ENCODE measurements at regions not wholly inside any gene's neighbourhood (a gene's known extent, or its start where the extent isn't known, plus 50 kb on each side); places are given as distances from the start of the nearest gene placed in this dataset.

DNA sequence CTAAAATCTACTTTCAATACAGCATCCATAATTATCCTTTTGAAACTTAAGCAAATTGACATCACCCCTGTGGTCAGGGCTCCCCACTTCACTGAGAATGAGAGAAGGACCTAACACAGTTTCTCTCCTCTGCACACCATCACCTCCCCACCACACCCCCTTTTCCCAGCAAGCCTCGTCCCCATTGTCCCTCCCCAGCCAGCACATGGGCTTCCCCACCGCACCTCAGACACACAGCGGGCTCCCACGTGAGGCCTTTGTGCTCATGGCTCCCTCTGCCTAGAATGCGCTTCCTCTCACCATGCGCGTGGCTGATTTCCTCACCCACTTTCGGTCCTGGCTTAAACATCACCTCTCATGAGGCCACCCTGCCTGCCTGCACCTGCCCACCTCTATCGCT lies 639.0 kb upstream of the FRG1 start:
- Histone ChIP-seq H3K4me1 (ENCODE audit: control insufficient read depth, insufficient read depth, low read length) (no peaks in the 10 kb centered on the region), H3K27ac (ENCODE audit: low read length) (no peak overlapping the region), H3K9me3 (replicated peaks; ENCODE audit: control insufficient read depth, low read depth, low read length) (no peaks in the 10 kb centered on the region), H3K4me3 (ENCODE audit: low read length) (no peak overlapping the region), H3K27me3 (ENCODE audit: control insufficient read depth, insufficient read depth, low read length) (no peaks in the 10 kb centered on the region), H3K36me3 (ENCODE audit: control insufficient read depth, insufficient read depth, low read length) (no peaks in the 10 kb centered on the region)
- DNase-seq, result no peak
- WGBS (ENCODE audit: insufficient coverage), result 90% methylated on average over 8 of the region's 9 CpGs

DNA sequence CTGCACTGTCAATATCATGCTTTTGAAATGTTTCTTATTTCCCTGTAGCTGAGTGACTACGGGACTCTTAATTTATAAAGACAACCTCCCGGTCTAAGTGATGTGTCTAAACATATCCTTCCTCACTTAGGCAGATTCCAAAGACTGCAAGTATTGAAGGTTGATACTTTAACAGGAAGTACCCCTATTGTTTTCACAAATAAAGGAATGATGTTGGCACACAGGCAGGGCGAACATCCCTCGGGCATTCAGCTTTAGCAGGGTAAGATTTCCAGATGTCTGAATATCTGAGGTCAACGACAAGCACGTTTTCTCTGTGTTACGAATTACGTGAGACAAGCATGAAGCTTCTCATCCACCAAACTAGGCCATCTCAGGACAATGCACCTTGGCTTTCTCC lies 638.0 kb upstream of the FRG1 start:
- no peaks in the 10 kb centered on the region for H3K4me1 ChIP-seq (ENCODE audit: control insufficient read depth, insufficient read depth, low read length)
- DNase-seq, result peak; percentile 25
- no peaks in the 10 kb centered on the region for H3K9me3 ChIP-seq (replicated peaks; ENCODE audit: control insufficient read depth, low read depth, low read length)
- no peak overlapping the region for H3K4me3 ChIP-seq (ENCODE audit: low read length)
- no peaks in the 10 kb centered on the region for H3K27me3 ChIP-seq (ENCODE audit: control insufficient read depth, insufficient read depth, low read length)
- H3K27ac ChIP-seq (ENCODE audit: low read length), result peak overlapping the region; percentile 6
- WGBS (ENCODE audit: insufficient coverage), result 61% methylated on average over 6 of the region's 8 CpGs
- H3K36me3 ChIP-seq (ENCODE audit: control insufficient read depth, insufficient read depth, low read length), result no peaks in the 10 kb centered on the region

GRCh38 chr4:189304167-189304566 lies 636.5 kb upstream of the FRG1 start:
- no peaks in the 10 kb centered on the region for H3K9me3 ChIP-seq (replicated peaks; ENCODE audit: control insufficient read depth, low read depth, low read length)
- H3K36me3 ChIP-seq (ENCODE audit: control insufficient read depth, insufficient read depth, low read length), result no peaks in the 10 kb centered on the region
- H3K4me3 ChIP-seq (ENCODE audit: low read length), result no peak overlapping the region
- H3K27me3 ChIP-seq (ENCODE audit: control insufficient read depth, insufficient read depth, low read length), result no peaks in the 10 kb centered on the region
- no peak for DNase-seq
- H3K4me1 ChIP-seq (ENCODE audit: control insufficient read depth, insufficient read depth, low read length), result no peaks in the 10 kb centered on the region
- H3K27ac ChIP-seq (ENCODE audit: low read length), result no peak overlapping the region
- WGBS (ENCODE audit: insufficient coverage), result no CpG with 5 or more reads among the region's 2 CpGs

GRCh38 chr4:189304809-189305208 lies 635.9 kb upstream of the FRG1 start:
- no CpG with 5 or more reads among the region's 2 CpGs for WGBS (ENCODE audit: insufficient coverage)
- H3K36me3 ChIP-seq (ENCODE audit: control insufficient read depth, insufficient read depth, low read length), result no peaks in the 10 kb centered on the region
- no peak overlapping the region for H3K27ac ChIP-seq (ENCODE audit: low read length)
- H3K4me3 ChIP-seq (ENCODE audit: low read length), result no peak overlapping the region
- DNase-seq, result peak; percentile 16
- H3K4me1 ChIP-seq (ENCODE audit: control insufficient read depth, insufficient read depth, low read length), result no peaks in the 10 kb centered on the region
- no peaks in the 10 kb centered on the region for H3K27me3 ChIP-seq (ENCODE audit: control insufficient read depth, insufficient read depth, low read length)
- no peaks in the 10 kb centered on the region for H3K9me3 ChIP-seq (replicated peaks; ENCODE audit: control insufficient read depth, low read depth, low read length)

GRCh38 chr4:189305500-189305899 lies 635.2 kb upstream of the FRG1 start:
- no peaks in the 10 kb centered on the region for H3K9me3 ChIP-seq (replicated peaks; ENCODE audit: control insufficient read depth, low read depth, low read length)
- H3K4me1 ChIP-seq (ENCODE audit: control insufficient read depth, insufficient read depth, low read length), result no peaks in the 10 kb centered on the region
- 48% methylated on average over 3 of the region's 3 CpGs for WGBS (ENCODE audit: insufficient coverage)
- no peaks in the 10 kb centered on the region for H3K36me3 ChIP-seq (ENCODE audit: control insufficient read depth, insufficient read depth, low read length)
- peak; percentile 61 for DNase-seq
- H3K27me3 ChIP-seq (ENCODE audit: control insufficient read depth, insufficient read depth, low read length), result no peaks in the 10 kb centered on the region
- H3K4me3 ChIP-seq (ENCODE audit: low read length), result no peak overlapping the region
- no peak overlapping the region for H3K27ac ChIP-seq (ENCODE audit: low read length)

- H3K36me3 ChIP-seq (ENCODE audit: control insufficient read depth, insufficient read depth, low read length), result no peaks in the 10 kb centered on the region
- no peak for DNase-seq
- H3K4me3 ChIP-seq (ENCODE audit: low read length), result no peak overlapping the region
- no peak overlapping the region for H3K27ac ChIP-seq (ENCODE audit: low read length)
- no peaks in the 10 kb centered on the region for H3K9me3 ChIP-seq (replicated peaks; ENCODE audit: control insufficient read depth, low read depth, low read length)
- H3K4me1 ChIP-seq (ENCODE audit: control insufficient read depth, insufficient read depth, low read length), result no peaks in the 10 kb centered on the region
- no peaks in the 10 kb centered on the region for H3K27me3 ChIP-seq (ENCODE audit: control insufficient read depth, insufficient read depth, low read length)
- 60% methylated on average over 1 of the region's 1 CpG for WGBS (ENCODE audit: insufficient coverage)
Observed at GRCh38 chr4:189311251-189311650, 629.4 kb upstream of the FRG1 start.

GRCh38 chr4:189313064-189313463 lies 627.6 kb upstream of the FRG1 start:
- no peaks in the 10 kb centered on the region for H3K27me3 ChIP-seq (ENCODE audit: control insufficient read depth, insufficient read depth, low read length)
- WGBS (ENCODE audit: insufficient coverage), result 50% methylated on average over 2 of the region's 4 CpGs

GRCh38 chr4:189313861-189314513 lies 626.7 kb upstream of the FRG1 start:
- no peak for DNase-seq
- Histone ChIP-seq H3K27ac (ENCODE audit: low read length) (no peak overlapping the region), H3K27me3 (ENCODE audit: control insufficient read depth, insufficient read depth, low read length) (no peaks in the 10 kb centered on the region), H3K36me3 (ENCODE audit: control insufficient read depth, insufficient read depth, low read length) (no peaks in the 10 kb centered on the region), H3K9me3 (replicated peaks; ENCODE audit: control insufficient read depth, low read depth, low read length) (no peaks in the 10 kb centered on the region), H3K4me1 (ENCODE audit: control insufficient read depth, insufficient read depth, low read length) (no peaks in the 10 kb centered on the region), H3K4me3 (ENCODE audit: low read length) (no peak overlapping the region)
- WGBS (ENCODE audit: insufficient coverage), result 94% methylated on average over 9 of the region's 24 CpGs

More at GRCh38 chr4:189313064-189313463, 627.6 kb upstream of the FRG1 start:
- H3K4me1 ChIP-seq (ENCODE audit: control insufficient read depth, insufficient read depth, low read length), result no peaks in the 10 kb centered on the region
- H3K4me3 ChIP-seq (ENCODE audit: low read length), result no peak overlapping the region
- no peaks in the 10 kb centered on the region for H3K36me3 ChIP-seq (ENCODE audit: control insufficient read depth, insufficient read depth, low read length)
- no peaks in the 10 kb centered on the region for H3K9me3 ChIP-seq (replicated peaks; ENCODE audit: control insufficient read depth, low read depth, low read length)
- no peak overlapping the region for H3K27ac ChIP-seq (ENCODE audit: low read length)
- DNase-seq, result no peak

DNA sequence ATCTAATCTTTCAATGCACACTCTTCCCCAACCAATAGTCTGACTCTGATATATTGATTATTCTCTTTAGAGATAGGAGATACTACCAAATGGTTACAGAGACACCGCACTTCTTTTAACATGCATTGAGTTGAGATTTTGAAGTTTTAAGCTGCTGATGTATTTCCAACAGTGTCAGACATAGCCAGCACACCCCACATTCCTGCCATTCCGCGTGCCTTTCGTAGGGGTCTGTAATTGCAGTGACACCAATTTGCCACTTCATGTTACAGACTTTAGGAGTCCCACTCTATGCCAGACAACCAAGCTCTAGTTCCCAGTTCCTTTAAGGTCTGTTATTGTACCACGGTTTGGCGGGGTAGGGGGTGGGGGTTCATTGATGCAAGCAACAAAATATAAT lies 618.2 kb upstream of the FRG1 start:
- DNase-seq, result no peak
- H3K36me3 ChIP-seq (ENCODE audit: control insufficient read depth, insufficient read depth, low read length), result no peaks in the 10 kb centered on the region
- no CpG with 5 or more reads among the region's 6 CpGs for whole genome bisulfite sequencing (ENCODE audit: insufficient coverage)
- H3K4me3 ChIP-seq (ENCODE audit: low read length), result no peak overlapping the region
- H3K27ac ChIP-seq (ENCODE audit: low read length), result no peak overlapping the region
- H3K9me3 ChIP-seq (replicated peaks; ENCODE audit: control insufficient read depth, low read depth, low read length), result no peaks in the 10 kb centered on the region
- no peaks in the 10 kb centered on the region for H3K27me3 ChIP-seq (ENCODE audit: control insufficient read depth, insufficient read depth, low read length)
- no peaks in the 10 kb centered on the region for H3K4me1 ChIP-seq (ENCODE audit: control insufficient read depth, insufficient read depth, low read length)

DNA sequence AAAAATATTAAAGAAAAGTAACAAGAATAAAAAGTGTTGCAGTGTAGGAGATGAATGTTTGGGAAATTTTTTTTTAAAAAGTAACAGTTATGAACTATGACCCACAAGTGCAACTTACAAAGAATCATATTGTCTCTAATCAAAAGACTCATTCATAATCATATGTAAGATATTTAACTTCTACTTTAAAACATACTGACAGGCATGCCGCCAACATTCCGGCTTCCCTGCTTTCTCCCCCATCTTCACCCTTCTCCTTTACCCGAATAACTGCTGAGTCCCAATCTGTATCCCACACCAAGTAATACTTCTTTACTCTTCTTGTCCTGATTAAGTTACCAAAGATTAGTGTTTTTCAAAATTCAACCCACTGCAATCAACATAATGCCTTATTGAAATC lies 598.8 kb upstream of the FRG1 start:
- H3K9me3 ChIP-seq (replicated peaks; ENCODE audit: control insufficient read depth, low read depth, low read length), result no peaks in the 10 kb centered on the region
- H3K4me1 ChIP-seq (ENCODE audit: control insufficient read depth, insufficient read depth, low read length), result no peaks in the 10 kb centered on the region
- H3K27ac ChIP-seq (ENCODE audit: low read length), result no peak overlapping the region
- H3K27me3 ChIP-seq (ENCODE audit: control insufficient read depth, insufficient read depth, low read length), result no peaks in the 10 kb centered on the region
- H3K36me3 ChIP-seq (ENCODE audit: control insufficient read depth, insufficient read depth, low read length), result no peaks in the 10 kb centered on the region
- DNase-seq, result no peak
- H3K4me3 ChIP-seq (ENCODE audit: low read length), result no peak overlapping the region
- WGBS (ENCODE audit: insufficient coverage), result 57% methylated on average over 1 of the region's 3 CpGs

- no peak overlapping the region for H3K4me3 ChIP-seq (ENCODE audit: low read length)
- H3K4me1 ChIP-seq (ENCODE audit: control insufficient read depth, insufficient read depth, low read length), result no peaks in the 10 kb centered on the region
- no peak for DNase-seq
- no peaks in the 10 kb centered on the region for H3K36me3 ChIP-seq (ENCODE audit: control insufficient read depth, insufficient read depth, low read length)
- no peaks in the 10 kb centered on the region for H3K27me3 ChIP-seq (ENCODE audit: control insufficient read depth, insufficient read depth, low read length)
- no peak overlapping the region for H3K27ac ChIP-seq (ENCODE audit: low read length)
- no peaks in the 10 kb centered on the region for H3K9me3 ChIP-seq (replicated peaks; ENCODE audit: control insufficient read depth, low read depth, low read length)
- 90% methylated on average over 32 of the region's 33 CpGs for WGBS (ENCODE audit: insufficient coverage)
Observed at GRCh38 chr4:189355590-189355989, 585.1 kb upstream of the FRG1 start.
